Stimulated activated CD8-positive, alpha-beta memory T cell treated with anti-CD3 and anti-CD28 coated beads, Interleukin-15, amount 100 ng/mL, for 24 hours (primary cell): ENCODE measurements at regions not wholly inside any gene's neighbourhood (a gene's known extent, or its start where the extent isn't known, plus 50 kb on each side); places are given as distances from the start of the nearest gene placed in this dataset.

Source experiments
- DNase-seq: peaks from one replicate; pipeline ENCODE4 v3.0.0-alpha.2; 2020; ENCODE audit warnings: low read depth

- DNase-seq, result no peak
Measured at GRCh38 chr6:166751051-166751595, 124.1 kb upstream of the RPS6KA2 start.

DNA sequence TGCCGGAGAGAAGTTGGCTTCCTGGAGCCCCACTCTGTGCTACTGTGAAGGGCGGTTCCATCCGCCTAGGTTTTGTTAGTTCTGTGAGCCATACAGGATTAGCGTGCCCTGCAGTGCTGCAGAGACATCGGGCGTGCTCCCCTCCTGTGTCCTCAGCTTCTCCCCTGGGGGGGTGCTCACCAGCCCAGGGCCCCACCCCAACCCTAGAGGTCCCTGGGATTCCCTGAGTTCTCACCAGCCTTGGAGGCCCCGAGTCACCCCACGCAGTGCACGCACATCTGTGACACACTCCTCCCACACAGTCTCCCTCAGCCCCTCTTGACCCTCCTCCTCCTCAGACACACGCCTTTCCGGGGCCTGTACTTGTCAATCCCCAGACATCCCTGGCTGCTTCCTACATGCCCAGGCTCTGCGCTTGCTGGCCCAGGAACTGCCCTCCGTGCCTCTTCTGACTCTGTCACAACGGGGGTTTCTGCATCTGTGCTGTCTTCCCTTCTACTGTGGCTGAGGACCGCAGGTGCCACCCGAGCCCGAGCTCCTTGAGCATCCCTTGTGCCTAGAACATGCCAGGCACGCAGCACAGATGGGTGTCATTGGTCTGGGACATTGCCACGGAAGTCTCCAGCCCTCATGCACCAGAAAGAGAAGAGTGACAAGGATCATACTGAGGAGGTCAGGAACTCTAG is 123.2 kb upstream of the RPS6KA2 start:
- DNase-seq, result no peak

DNA sequence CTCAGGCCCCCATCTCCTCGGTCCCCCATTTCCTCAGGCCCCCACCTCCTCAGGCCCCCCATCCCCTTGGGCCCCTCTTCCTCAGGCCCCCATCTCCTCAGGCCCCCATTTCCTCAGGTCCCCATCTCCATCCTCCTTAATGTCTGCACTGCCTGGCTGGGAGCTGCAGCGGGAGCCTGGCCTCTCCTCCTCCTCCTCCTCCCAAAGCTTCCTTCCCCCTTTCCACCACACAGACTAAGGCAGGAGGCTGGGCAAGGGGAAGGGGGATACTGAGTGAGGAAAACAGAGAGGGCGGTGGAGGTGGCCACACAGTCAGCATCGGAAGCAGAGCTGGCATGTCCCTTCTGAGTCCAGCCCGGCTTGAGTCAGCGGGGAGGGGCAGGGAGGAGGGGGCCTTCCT is 122.6 kb upstream of the RPS6KA2 start:
- DNase-seq, result no peak

DNA sequence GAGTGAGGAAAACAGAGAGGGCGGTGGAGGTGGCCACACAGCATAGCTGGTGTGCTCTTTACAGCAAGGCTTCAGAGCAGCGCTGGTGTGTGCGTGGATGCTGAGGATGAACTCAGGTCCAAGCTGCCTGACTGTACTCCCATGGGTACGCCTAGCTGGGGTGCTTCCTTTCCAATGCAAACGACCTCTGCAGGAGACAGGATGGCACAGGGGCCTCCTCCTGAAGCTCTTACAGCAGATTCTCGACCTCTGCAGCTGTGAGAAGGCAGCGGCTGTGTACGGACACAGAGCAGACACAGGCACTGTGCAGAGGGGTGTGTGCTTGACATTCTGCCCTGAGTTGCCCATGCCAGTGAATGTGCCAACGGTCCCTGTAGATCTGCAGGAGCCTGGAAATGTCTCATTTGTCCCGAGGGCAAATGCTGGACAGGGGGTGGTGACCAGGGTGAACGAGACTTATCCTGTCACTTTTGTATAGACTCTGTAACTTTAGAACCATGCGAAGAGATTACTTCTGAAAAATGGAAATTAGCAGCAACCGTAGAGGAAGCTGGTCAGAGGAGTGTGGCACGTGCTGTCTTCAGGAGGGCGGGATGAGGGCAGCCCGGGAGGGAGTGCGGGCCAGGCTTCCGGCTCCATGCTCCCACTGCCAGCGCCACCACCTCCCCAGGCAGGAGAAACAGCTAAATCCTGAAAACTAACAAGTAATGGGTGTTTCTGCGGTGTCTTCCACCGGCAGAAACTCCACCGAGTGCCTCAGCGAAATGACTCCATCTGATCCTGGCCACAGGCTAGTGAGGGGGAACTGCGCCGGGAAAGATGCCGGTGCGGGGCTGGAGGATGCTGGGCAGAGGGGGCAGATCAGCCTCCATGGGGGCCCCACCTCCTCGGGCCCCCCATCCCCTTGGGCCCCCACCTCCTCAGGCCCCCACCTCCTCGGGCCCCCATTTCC is 120.9 kb upstream of the RPS6KA2 start:
- DNase-seq, result no peak

DNA sequence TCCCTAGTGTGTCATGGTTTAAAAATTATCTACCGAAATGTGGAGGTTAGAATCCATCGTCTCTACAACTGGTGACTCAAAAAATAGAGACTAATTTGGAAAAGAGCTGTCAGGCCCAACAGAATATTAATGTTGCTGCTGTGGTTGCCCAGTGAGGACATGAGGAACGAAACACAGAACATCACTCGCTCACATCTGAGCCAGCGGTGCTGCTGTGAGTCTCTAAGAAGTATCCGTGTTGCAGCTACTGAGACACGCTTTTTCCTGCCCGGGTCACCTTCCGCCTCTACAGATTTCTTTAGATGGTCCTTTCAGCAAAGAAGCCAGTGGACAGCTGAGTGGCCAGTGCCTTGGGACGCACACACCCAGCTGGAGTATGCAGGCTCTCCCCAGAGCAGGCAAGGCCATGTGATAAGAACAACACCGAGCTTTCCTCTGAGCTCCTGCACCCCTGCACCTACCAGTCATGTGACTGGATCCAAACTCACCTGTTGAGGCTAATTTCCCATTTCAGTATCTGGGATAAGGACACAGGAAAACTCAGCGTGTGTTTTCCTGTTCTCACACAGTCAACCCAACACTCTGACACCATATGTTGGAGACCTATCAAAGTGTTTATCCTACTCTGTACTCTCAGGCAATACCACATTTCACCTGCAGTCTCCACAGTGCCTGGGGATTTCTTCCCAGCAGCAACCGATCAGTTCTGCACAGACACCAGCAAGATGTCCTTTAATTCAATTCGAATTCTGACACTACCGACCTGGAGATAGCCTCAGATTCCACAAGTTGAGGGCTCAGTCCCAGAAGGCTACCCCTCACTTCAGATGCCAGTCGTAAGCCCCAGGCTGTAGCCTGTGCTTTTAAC is 119.0 kb upstream of the RPS6KA2 start:
- DNase-seq, result no peak

DNA sequence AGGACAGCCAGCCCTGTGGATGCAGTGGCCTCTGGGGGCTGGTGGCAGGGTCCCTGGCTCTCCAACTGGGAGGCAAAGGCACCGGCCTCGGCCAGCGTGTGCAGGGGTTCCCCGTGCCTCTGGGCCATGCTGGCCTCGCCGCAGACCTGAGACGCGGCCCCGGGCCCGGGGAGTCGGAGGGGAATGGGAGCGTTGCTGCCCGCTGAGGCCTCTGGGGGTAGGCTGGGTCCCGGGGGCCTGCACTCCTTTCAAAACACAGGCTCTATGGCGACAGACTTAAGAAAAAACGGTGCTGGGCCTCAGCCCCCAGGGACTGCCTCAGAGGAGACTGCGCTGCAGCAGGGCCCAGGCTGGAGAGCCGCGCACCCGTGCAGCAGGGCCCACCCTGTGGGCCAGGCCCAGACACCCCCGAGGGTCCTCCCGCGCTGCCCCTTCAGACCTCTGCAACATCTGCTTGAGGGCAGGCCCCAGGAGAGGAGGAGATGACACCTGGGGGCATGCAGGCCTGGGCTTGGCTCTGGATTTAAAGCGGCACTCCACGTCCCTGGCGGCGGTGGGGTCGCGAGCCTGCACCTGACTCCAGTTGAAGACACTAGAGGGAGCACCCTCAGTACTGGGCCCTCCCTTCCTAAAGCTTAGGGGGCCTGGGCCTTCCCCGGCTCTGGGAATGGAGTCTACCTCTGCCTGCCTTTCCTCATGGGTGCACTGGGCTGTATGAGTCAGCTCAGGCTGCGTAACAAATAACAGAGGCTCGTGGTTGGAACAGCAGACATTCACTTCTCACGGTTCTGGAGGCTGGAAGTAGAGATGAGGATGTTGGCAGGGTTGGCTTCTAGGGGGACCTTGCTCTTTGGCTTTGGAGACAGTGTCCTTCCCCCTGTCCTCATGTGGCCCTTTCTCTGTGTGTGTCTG is 117.4 kb upstream of the RPS6KA2 start:
- DNase-seq, result no peak

DNA sequence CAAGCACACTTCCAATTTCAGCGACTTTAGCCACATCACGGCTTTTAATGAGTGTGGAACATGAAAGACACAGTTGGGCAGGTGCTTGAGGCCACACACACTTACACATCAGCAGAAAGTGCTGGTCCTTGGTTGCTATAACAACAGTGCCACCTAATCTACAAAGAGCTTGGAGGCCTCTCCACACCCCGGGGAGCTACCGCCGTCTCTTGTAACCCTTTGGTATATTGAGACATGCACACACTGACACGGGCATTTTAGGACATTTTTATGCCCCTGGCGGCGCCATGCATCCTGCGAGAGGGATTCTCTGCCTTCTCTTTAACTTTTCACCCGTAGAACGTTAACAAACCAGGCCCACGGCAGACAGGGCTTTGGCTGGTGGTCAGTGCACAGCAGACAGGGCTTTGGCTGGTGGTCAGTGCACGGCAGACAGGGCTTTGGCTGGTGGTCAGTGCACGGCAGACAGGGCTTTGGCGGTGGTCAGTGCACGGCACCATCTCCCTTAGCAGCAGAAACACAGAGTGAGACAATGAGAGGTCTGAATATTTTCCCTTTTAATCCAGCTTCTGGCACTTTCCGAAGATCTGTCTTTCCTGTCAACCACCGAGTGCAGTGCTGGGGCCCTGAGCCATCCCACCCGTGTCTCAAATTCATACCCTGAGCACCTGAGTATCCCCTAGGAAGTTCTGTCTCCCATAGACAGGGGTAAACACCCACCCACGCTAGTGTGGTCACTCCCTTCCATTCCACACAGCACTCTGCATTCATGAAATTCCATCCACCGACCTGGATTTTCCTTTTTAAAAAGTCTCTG is 116.6 kb upstream of the RPS6KA2 start:
- no peak for DNase-seq

DNA sequence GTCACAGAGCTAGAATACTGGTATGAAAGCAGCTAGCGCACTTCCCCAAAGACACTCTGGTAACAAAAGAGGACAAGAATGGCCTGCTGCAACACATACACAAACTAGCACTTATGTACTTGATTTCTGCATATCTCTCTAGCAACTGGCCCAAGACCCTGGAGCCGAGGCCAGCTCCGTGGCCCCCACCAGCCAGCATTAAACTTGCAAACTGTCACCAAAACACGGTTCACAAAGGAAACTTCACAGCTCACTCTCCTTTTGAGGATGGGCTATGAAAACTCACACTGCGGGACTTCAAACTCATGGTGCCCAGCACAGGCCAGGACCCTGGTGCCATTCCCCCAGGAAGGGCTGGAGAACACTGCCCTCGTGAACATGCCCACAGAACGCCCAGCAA is 115.9 kb upstream of the RPS6KA2 start:
- DNase-seq, result no peak

DNA sequence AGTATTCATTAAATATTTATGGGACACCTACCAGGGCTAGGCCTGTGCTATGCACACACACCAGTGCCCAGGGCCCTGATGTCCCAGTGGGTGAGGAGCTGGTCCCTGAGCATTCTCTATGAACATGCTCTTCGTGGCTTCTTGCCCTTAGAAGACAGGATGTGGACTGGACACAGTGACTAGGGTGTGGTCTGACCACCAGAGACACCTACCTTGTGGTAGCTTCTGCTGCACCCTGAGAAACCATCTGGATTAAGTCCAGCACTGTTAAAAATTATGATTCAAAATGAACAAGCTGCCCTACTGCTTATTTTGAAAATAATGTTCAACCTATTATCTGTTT is 112.9 kb upstream of the RPS6KA2 start:
- DNase-seq, result no peak

GRCh38 chr6:166739117-166739975 is 112.3 kb upstream of the RPS6KA2 start:
- DNase-seq, result no peak

DNA sequence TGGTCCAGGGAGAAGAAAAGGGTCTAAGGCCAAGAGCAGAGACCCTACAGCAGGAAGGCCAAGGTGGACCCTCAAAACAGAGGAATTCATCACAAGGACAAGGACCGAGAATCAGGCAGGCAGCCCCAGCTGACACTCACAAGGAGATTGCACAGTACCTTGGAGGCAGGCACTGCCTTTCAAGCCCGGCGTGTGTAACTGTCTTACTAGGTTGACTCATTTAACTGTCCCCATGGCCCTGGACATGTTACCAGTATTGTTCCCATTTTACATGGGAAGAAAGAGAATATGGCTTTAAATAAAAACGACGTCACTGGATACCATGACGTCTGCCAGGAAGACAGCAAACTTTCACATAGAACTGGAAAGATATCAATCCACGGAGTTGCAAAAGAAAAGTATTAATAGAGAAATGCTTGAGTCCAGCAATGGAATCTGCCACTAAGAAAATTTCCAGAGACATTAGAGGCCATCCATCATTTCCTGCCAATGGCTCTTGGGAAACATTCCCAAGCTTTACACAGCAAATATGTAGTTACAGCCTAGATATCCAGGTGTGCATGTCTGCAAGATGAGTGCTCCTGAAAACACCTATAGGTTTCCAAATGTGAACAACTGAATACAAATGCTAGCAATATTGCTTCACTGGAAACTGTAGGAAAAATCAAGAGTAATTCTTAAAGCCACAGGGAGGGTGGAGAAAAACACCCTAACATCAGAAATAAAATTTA is 111.5 kb upstream of the RPS6KA2 start:
- no peak for DNase-seq

DNA sequence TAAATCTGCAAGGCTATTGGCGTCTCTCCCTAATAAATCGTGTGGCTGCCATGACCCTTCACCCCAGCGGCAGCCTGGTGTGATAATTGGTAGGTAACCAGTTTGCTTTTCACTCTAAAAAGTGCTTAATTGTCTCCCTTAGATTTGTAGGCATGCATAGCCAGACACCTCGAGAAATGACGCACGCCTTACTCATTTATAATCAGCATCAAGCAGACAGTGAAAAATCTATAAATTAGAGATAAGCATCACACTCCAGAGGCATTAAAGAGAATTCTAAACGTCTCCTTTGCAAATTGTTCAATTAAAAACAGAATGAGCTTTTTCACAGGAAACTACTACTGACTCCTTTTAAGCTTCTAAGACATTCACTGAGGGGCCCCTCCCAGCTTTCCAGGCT is 110.2 kb upstream of the RPS6KA2 start:
- DNase-seq, result no peak

GRCh38 chr6:166736634-166737033 is 109.6 kb upstream of the RPS6KA2 start:
- DNase-seq, result no peak

DNA sequence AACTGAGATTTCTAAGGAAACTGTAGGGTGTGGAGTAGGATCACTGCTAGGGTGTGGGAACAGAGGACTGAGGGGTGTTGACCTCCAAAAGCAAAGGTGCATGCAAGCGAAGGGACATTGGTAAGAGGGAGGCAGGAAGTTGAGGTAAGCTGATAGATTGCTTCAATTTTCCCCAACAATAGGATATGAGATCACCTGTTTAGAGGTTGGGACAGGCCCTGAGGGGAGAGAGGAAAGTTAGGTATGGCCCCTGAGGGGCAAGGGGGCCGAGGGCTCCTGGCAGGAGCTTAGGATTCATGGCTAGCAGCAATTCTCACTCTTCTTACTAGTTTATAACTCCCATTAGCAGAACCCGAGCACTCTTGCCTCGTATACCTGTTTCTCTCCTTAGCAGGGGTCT is 106.8 kb upstream of the RPS6KA2 start:
- no peak for DNase-seq

- DNase-seq, result no peak
Measured at GRCh38 chr6:166729658-166730057, 102.6 kb upstream of the RPS6KA2 start.

DNA sequence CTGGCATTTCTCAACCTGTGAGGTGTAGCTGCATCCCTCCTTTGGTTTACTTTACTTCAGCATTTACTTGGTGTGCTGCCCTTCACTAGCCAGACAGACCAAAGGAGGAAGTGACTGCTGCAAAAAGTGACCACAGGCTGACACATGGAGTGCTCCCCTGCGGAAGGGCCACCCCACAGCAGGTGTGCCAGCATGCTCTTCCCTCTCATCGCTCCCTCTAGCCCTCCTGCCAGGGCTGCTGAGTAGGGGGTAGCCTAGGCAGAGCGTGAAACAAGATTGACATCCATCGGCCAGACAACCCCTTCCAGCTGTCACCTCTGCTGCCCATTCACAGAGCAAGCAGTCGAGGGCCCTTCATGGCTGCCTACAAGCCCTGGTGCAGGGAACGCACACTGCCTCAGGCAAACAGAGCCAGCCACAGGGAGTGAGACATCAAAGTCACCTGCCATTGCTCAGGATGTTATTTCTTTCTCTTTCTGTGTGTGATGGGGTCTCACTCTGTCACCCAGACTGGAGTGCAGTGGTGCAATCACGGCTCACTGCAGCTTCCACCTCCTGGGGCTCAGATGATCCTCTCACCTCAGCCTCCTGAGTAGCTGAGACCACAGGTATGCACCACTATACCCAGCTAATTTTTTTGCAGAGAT is 102.0 kb upstream of the RPS6KA2 start:
- DNase-seq, result no peak

GRCh38 chr6:166726201-166726600 is 99.2 kb upstream of the RPS6KA2 start:
- DNase-seq, result no peak

GRCh38 chr6:166725571-166725970 is 98.5 kb upstream of the RPS6KA2 start:
- no peak for DNase-seq
